GM23338 (cell line): ENCODE measurements at regions not wholly inside any gene's neighbourhood (a gene's known extent, or its start where the extent isn't known, plus 50 kb on each side); places are given as distances from the start of the nearest gene placed in this dataset.

Experiments used
- ATAC-seq: fragments of 200-7000 bp; cut with Tn5 transposase; 3 replicates; pipeline ENCODE4 v1.9.1; 2020
- DNase-seq: peaks from one replicate; pipeline ENCODE4 v3.0.0-alpha.2; 2015; ENCODE audit warnings: low spot score
- H2AFZ ChIP-seq: fragments of 200-600 bp; sonication (generic); 2 replicates; pipeline ENCODE4 v1.8.0; 2016; ENCODE audit warnings: antibody characterized with exemption, mild to moderate bottlenecking, moderate library complexity
- H3F3A ChIP-seq: fragments of 200-600 bp; sonication (generic); replicated peaks from 2 replicates; pipeline ENCODE4 v1.8.0; 2017; ENCODE audit warnings: antibody characterized with exemption, mixed run types, low read depth
- H3K27ac ChIP-seq: fragments of 200-600 bp; sonication (generic); 2 replicates; pipeline ENCODE4 v1.6.1; 2016; ENCODE audit warnings: low read depth
- H3K27me3 ChIP-seq: fragments of 200-600 bp; sonication (generic); 2 replicates; pipeline ENCODE4 v1.8.0; 2016; ENCODE audit warnings: mild to moderate bottlenecking, mixed run types, moderate library complexity; ENCODE audit not compliant: insufficient read depth
- H3K36me3 ChIP-seq: fragments of 200-600 bp; sonication (generic); 2 replicates; pipeline ENCODE4 v1.8.0; 2016; ENCODE audit warnings: mild to moderate bottlenecking; ENCODE audit not compliant: insufficient read depth
- H3K4me1 ChIP-seq: fragments of 200-600 bp; sonication (generic); 2 replicates; pipeline ENCODE4 v1.8.0; 2016; ENCODE audit warnings: mild to moderate bottlenecking, moderate library complexity; ENCODE audit not compliant: insufficient read depth
- H3K4me2 ChIP-seq: fragments of 200-600 bp; sonication (generic); 2 replicates; pipeline ENCODE4 v1.7.1; 2017; ENCODE audit warnings: mixed run types
- H3K4me3 ChIP-seq: fragments of 200-600 bp; sonication (generic); 2 replicates; pipeline ENCODE4 v1.6.1; 2016; ENCODE audit warnings: mixed run types
- H3K79me2 ChIP-seq: fragments of 200-600 bp; sonication (generic); replicated peaks from 2 replicates; pipeline ENCODE4 v1.8.0; 2017; ENCODE audit warnings: mild to moderate bottlenecking; ENCODE audit not compliant: insufficient read depth
- H3K9me2 ChIP-seq: fragments of 200-600 bp; sonication (generic); 2 replicates; pipeline ENCODE4 v1.8.0; 2017; ENCODE audit not compliant: insufficient read depth
- H4K20me1 ChIP-seq: fragments of 200-600 bp; sonication (generic); replicated peaks from 2 replicates; pipeline ENCODE4 v1.8.0; 2017; ENCODE audit warnings: mild to moderate bottlenecking; ENCODE audit not compliant: insufficient read depth
- H3K27ac Mint-ChIP-seq: 2 replicates; pipeline ENCODE4 v1.8.0; 2020; ENCODE audit warnings: inconsistent platforms, mild to moderate bottlenecking, moderate library complexity, mixed read lengths
- H3K27me3 Mint-ChIP-seq: 3 replicates; pipeline ENCODE4 v1.8.0; 2022; ENCODE audit warnings: low read depth, mild to moderate bottlenecking, moderate library complexity, mixed read lengths, inconsistent platforms; ENCODE audit not compliant: insufficient read depth, poor library complexity
- H3K36me3 Mint-ChIP-seq: 3 replicates; pipeline ENCODE4 v1.8.0; 2021; ENCODE audit warnings: low read depth, mild to moderate bottlenecking, inconsistent platforms, moderate library complexity, mixed read lengths
- H3K4me1 Mint-ChIP-seq: 3 replicates; pipeline ENCODE4 v1.8.0; 2020; ENCODE audit warnings: mild to moderate bottlenecking, inconsistent platforms, mixed read lengths
- H3K4me3 Mint-ChIP-seq: 3 replicates; pipeline ENCODE4 v1.8.0; 2021; ENCODE audit warnings: moderate library complexity, mild to moderate bottlenecking, inconsistent platforms, mixed read lengths
- H3K9me3 Mint-ChIP-seq: 3 replicates; pipeline ENCODE4 v1.8.0; 2020; ENCODE audit warnings: moderate library complexity, mild to moderate bottlenecking, inconsistent platforms, mixed read lengths
- CREB1 ChIP-seq: fragments of 250-450 bp; sonication (Bioruptor Pico); IDR thresholded peaks from 2 replicates; pipeline ENCODE4 v1.5.0; 2020; ENCODE audit warnings: low read depth, mild to moderate bottlenecking, moderate library complexity
- EZH2 ChIP-seq: fragments of 200-600 bp; sonication (generic); IDR thresholded peaks from one replicate; pipeline ENCODE4 v1.8.0; 2017; ENCODE audit warnings: antibody characterized with exemption, mild to moderate bottlenecking, low read depth; ENCODE audit not compliant: unreplicated experiment
- JUNB ChIP-seq: IDR thresholded peaks from one replicate; pipeline ENCODE4 v1.6.1; 2016; ENCODE audit warnings: antibody characterized with exemption; ENCODE audit not compliant: unreplicated experiment
- NANOG ChIP-seq: IDR thresholded peaks from 2 replicates; pipeline ENCODE4 v1.6.1; 2016; ENCODE audit warnings: antibody characterized with exemption, borderline replicate concordance
- POLR2AphosphoS5 ChIP-seq: IDR thresholded peaks from 2 replicates; pipeline ENCODE4 v1.6.1; 2016; ENCODE audit warnings: antibody characterized with exemption, low read depth
- STAT1 ChIP-seq: IDR thresholded peaks from one replicate; pipeline ENCODE4 v1.6.1; 2016; ENCODE audit warnings: antibody characterized with exemption; ENCODE audit not compliant: unreplicated experiment
- ZNF331 ChIP-seq: fragments of 250-450 bp; sonication (Bioruptor Pico); IDR thresholded peaks from 2 replicates; pipeline ENCODE4 v1.5.0; 2020; ENCODE audit warnings: low read depth, mild to moderate bottlenecking, moderate library complexity
- TF ChIP-seq, protein P1 (sequence below): fragments of 250-450 bp; sonication (Bioruptor Pico); IDR thresholded peaks from 2 replicates; pipeline ENCODE4 v1.5.0; 2020; ENCODE audit warnings: mild to moderate bottlenecking, moderate library complexity
- TF ChIP-seq, protein P2 (sequence below): IDR thresholded peaks from 2 replicates; pipeline ENCODE4 v1.6.1; 2016; ENCODE audit warnings: antibody characterized with exemption

GRCh38 chr10:36704124-36704523 is 421.3 kb upstream of the ANKRD30A start:
- Histone ChIP-seq H3K27ac (no peak overlapping the region), H3K27me3 (no peaks in the 10 kb centered on the region), H4K20me1 (no peaks in the 10 kb centered on the region), H3K4me1 (no peaks in the 10 kb centered on the region), H3K4me3 (no peak overlapping the region), H3K79me2 (no peaks in the 10 kb centered on the region), H3F3A (no peaks in the 10 kb centered on the region), H3K4me2 (no peak overlapping the region), H2AFZ (no peak overlapping the region), H3K36me3 (no peaks in the 10 kb centered on the region), H3K9me2 (no peaks in the 10 kb centered on the region)
- Mint-ChIP-seq H3K36me3 (no peaks in the 10 kb centered on the region), H3K9me3 (no peaks in the 10 kb centered on the region; the same call in 2 of the 3 replicates), H3K4me3 (no peak overlapping the region), H3K27me3 (no peaks in the 10 kb centered on the region), H3K4me1 (no peaks in the 10 kb centered on the region), H3K27ac (no peak overlapping the region)
- TF ChIP-seq, protein P1, sequence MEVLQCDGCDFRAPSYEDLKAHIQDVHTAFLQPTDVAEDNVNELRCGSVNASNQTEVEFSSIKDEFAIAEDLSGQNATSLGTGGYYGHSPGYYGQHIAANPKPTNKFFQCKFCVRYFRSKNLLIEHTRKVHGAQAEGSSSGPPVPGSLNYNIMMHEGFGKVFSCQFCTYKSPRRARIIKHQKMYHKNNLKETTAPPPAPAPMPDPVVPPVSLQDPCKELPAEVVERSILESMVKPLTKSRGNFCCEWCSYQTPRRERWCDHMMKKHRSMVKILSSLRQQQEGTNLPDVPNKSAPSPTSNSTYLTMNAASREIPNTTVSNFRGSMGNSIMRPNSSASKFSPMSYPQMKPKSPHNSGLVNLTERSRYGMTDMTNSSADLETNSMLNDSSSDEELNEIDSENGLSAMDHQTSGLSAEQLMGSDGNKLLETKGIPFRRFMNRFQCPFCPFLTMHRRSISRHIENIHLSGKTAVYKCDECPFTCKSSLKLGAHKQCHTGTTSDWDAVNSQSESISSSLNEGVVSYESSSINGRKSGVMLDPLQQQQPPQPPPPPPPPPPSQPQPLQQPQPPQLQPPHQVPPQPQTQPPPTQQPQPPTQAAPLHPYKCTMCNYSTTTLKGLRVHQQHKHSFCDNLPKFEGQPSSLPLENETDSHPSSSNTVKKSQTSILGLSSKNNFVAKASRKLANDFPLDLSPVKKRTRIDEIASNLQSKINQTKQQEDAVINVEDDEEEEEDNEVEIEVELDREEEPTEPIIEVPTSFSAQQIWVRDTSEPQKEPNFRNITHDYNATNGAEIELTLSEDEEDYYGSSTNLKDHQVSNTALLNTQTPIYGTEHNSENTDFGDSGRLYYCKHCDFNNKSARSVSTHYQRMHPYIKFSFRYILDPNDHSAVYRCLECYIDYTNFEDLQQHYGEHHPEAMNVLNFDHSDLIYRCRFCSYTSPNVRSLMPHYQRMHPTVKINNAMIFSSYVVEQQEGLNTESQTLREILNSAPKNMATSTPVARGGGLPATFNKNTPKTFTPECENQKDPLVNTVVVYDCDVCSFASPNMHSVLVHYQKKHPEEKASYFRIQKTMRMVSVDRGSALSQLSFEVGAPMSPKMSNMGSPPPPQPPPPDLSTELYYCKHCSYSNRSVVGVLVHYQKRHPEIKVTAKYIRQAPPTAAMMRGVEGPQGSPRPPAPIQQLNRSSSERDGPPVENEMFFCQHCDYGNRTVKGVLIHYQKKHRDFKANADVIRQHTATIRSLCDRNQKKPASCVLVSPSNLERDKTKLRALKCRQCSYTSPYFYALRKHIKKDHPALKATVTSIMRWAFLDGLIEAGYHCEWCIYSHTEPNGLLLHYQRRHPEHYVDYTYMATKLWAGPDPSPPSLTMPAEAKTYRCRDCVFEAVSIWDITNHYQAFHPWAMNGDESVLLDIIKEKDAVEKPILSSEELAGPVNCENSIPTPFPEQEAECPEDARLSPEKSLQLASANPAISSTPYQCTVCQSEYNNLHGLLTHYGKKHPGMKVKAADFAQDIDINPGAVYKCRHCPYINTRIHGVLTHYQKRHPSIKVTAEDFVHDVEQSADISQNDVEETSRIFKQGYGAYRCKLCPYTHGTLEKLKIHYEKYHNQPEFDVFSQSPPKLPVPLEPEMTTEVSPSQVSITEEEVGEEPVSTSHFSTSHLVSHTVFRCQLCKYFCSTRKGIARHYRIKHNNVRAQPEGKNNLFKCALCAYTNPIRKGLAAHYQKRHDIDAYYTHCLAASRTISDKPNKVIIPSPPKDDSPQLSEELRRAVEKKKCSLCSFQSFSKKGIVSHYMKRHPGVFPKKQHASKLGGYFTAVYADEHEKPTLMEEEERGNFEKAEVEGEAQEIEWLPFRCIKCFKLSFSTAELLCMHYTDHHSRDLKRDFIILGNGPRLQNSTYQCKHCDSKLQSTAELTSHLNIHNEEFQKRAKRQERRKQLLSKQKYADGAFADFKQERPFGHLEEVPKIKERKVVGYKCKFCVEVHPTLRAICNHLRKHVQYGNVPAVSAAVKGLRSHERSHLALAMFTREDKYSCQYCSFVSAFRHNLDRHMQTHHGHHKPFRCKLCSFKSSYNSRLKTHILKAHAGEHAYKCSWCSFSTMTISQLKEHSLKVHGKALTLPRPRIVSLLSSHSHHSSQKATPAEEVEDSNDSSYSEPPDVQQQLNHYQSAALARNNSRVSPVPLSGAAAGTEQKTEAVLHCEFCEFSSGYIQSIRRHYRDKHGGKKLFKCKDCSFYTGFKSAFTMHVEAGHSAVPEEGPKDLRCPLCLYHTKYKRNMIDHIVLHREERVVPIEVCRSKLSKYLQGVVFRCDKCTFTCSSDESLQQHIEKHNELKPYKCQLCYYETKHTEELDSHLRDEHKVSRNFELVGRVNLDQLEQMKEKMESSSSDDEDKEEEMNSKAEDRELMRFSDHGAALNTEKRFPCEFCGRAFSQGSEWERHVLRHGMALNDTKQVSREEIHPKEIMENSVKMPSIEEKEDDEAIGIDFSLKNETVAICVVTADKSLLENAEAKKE (CRISPR knock-in tag): no peak
- no peak for TF ChIP-seq JUNB
- TF ChIP-seq, protein P2, sequence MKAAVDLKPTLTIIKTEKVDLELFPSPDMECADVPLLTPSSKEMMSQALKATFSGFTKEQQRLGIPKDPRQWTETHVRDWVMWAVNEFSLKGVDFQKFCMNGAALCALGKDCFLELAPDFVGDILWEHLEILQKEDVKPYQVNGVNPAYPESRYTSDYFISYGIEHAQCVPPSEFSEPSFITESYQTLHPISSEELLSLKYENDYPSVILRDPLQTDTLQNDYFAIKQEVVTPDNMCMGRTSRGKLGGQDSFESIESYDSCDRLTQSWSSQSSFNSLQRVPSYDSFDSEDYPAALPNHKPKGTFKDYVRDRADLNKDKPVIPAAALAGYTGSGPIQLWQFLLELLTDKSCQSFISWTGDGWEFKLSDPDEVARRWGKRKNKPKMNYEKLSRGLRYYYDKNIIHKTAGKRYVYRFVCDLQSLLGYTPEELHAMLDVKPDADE: no peak
- no peak for TF ChIP-seq NANOG
- TF ChIP-seq CREB1 (CRISPR knock-in tag): no peak
- TF ChIP-seq STAT1: no peak
- TF ChIP-seq POLR2AphosphoS5: no peak
- TF ChIP-seq ZNF331 (CRISPR knock-in tag): no peak
- TF ChIP-seq EZH2: no peak
- ATAC-seq (no peak), DNase-seq (no peak)
